Right atrium auricular region (tissue), 2 donors: ENCODE measurements at regions not wholly inside any gene's neighbourhood (a gene's known extent, or its start where the extent isn't known, plus 50 kb on each side); places are given as distances from the start of the nearest gene placed in this dataset.
"Not testable (repeated sequence)": the region's sequence is repeated elsewhere in the genome, so short reads cannot be mapped to it uniquely, and the experiment has no call there.

Source experiments
- DNase-seq: peaks from one replicate; pipeline ENCODE4 v3.0.0-alpha.2; 2019; ENCODE audit warnings: low spot score
- H3K27ac ChIP-seq, 2 donors: fragments of 200-600 bp; sonication (generic); 1 replicate in 1 of 2; 2 replicates in 1 of 2; pipeline ENCODE4 v1.5.1; 2016 to 2019
- H3K27me3 ChIP-seq, 2 donors: fragments of 200-600 bp; sonication (generic); one replicate each; pipeline versions ENCODE4 v1.5.1 to v1.6.0; 2017 to 2019
- H3K36me3 ChIP-seq: fragments of 200-600 bp; sonication (generic); one replicate; pipeline ENCODE4 v1.5.1; 2016
- H3K4me1 ChIP-seq, 2 donors: fragments of 200-600 bp; sonication (generic); one replicate each; pipeline versions ENCODE4 v1.5.1 to v1.6.0; 2017 to 2019
- H3K4me3 ChIP-seq, 2 donors: fragments of 200-600 bp; sonication (generic); 1 replicate in 1 of 2; 2 replicates in 1 of 2; pipeline ENCODE4 v1.5.1; 2017 to 2019; ENCODE audit warnings: mild to moderate bottlenecking in 1 of 2, moderate library complexity in 1 of 2
- H3K9me3 ChIP-seq, 2 donors: fragments of 200-600 bp; sonication (generic); one replicate each; pipeline ENCODE4 v1.5.1; 2019
- CTCF ChIP-seq, 2 donors: fragments of 200-600 bp; sonication (generic); IDR thresholded peaks; one replicate each; pipeline ENCODE4 v1.5.1; 2019; ENCODE audit warnings: antibody characterized with exemption in 2 of 2

GRCh38 chr14:85182282-85182681 lies 347.7 kb upstream of the FLRT2 start:
- no peaks in the 10 kb centered on the region for H3K36me3 ChIP-seq
- H3K4me3 ChIP-seq: no peak overlapping the region
- peaks cover 0 to 10% of the 10 kb centered on the region in 2 donors for H3K9me3 ChIP-seq
- no peak for DNase-seq
- H3K27ac ChIP-seq: no peak overlapping the region
- TF ChIP-seq CTCF (IDR thresholded peaks at IDR 0.05): no peak
- no peaks in the 10 kb centered on the region for H3K27me3 ChIP-seq
- no peaks in the 10 kb centered on the region for H3K4me1 ChIP-seq

GRCh38 chr14:85186082-85186481 lies 343.9 kb upstream of the FLRT2 start:
- Histone ChIP-seq H3K36me3 (no peaks in the 10 kb centered on the region), H3K4me1 (no peaks in the 10 kb centered on the region), H3K9me3 (no peaks in the 10 kb centered on the region), H3K27ac (no peak overlapping the region), H3K27me3 (no peaks in the 10 kb centered on the region), H3K4me3 (no peak overlapping the region)
- no peak for DNase-seq
- TF ChIP-seq CTCF (IDR thresholded peaks at IDR 0.05): no peak

GRCh38 chr14:85187521-85187920 lies 342.4 kb upstream of the FLRT2 start:
- no peak for DNase-seq
- H3K9me3 ChIP-seq: no peaks in the 10 kb centered on the region
- no peak for TF ChIP-seq CTCF (IDR thresholded peaks at IDR 0.05)

GRCh38 chr14:85188836-85189235 lies 341.1 kb upstream of the FLRT2 start:
- Histone ChIP-seq H3K27me3 (no peaks in the 10 kb centered on the region), H3K27ac (no peak overlapping the region), H3K4me1 (no peaks in the 10 kb centered on the region), H3K36me3 (no peaks in the 10 kb centered on the region), H3K4me3 (no peak overlapping the region), H3K9me3 (no peaks in the 10 kb centered on the region)
- TF ChIP-seq CTCF (IDR thresholded peaks at IDR 0.05): no peak
- no peak for DNase-seq

More at GRCh38 chr14:85187521-85187920, 342.4 kb upstream of the FLRT2 start:
- H3K27ac ChIP-seq: no peak overlapping the region
- no peaks in the 10 kb centered on the region for H3K36me3 ChIP-seq
- no peaks in the 10 kb centered on the region for H3K4me1 ChIP-seq
- H3K27me3 ChIP-seq: no peaks in the 10 kb centered on the region
- no peak overlapping the region for H3K4me3 ChIP-seq

GRCh38 chr14:85189253-85189652 lies 340.7 kb upstream of the FLRT2 start:
- H3K4me1 ChIP-seq, H3K36me3 ChIP-seq, H3K9me3 ChIP-seq, H3K4me3 ChIP-seq, H3K27me3 ChIP-seq, DNase-seq, H3K27ac ChIP-seq: not testable (repeated sequence)

GRCh38 chr14:85190251-85190650 lies 339.7 kb upstream of the FLRT2 start:
- H3K27me3 ChIP-seq: no peaks in the 10 kb centered on the region
- no peak for TF ChIP-seq CTCF (IDR thresholded peaks at IDR 0.05)
- no peak overlapping the region for H3K4me3 ChIP-seq
- no peak overlapping the region for H3K27ac ChIP-seq
- DNase-seq: no peak
- H3K36me3 ChIP-seq: no peaks in the 10 kb centered on the region
- H3K9me3 ChIP-seq: no peaks in the 10 kb centered on the region
- H3K4me1 ChIP-seq: no peaks in the 10 kb centered on the region
